Right lobe of liver (tissue), 6 donors: ENCODE measurements at regions not wholly inside any gene's neighbourhood (a gene's known extent, or its start where the extent isn't known, plus 50 kb on each side); places are given as distances from the start of the nearest gene placed in this dataset.

Source experiments
- ATAC-seq, 4 donors: fragments of 200-7000 bp; cut with Tn5 transposase; one replicate each; pipeline ENCODE4 v1.9.1; 2020; ENCODE audit warnings: mild to moderate bottlenecking in 4 of 4, moderate library complexity in 4 of 4
- DNase-seq, 3 donors: peaks; one replicate each; pipeline ENCODE4 v3.0.0-alpha.2; 2020
- H3K27ac ChIP-seq, 3 donors: fragments of 200-600 bp; one replicate each; pipeline ENCODE4 v1.8.0; 2022
- H3K27me3 ChIP-seq, 2 donors: fragments of 200-600 bp; one replicate each; pipeline ENCODE4 v1.8.0; 2022
- H3K36me3 ChIP-seq, 4 donors: fragments of 200-600 bp; sonication (generic) in 1 of 4; one replicate each; pipeline versions ENCODE4 v1.5.1 to v1.8.0; 2017 to 2022; ENCODE audit warnings: control low read depth in 1 of 4
- H3K4me1 ChIP-seq, 4 donors: fragments of 200-600 bp; sonication (generic) in 1 of 4; one replicate each; pipeline versions ENCODE4 v1.5.1 to v1.8.0; 2017 to 2022; ENCODE audit warnings: control low read depth in 1 of 4
- H3K4me3 ChIP-seq, 3 donors: fragments of 200-600 bp; one replicate each; pipeline ENCODE4 v1.8.0; 2022
- H3K9me3 ChIP-seq, 4 donors: fragments of 200-600 bp; sonication (generic) in 1 of 4; one replicate each; pipeline versions ENCODE4 v1.5.1 to v1.8.0; 2017 to 2022; ENCODE audit warnings: control low read depth in 1 of 4
- CTCF ChIP-seq, 4 donors: fragments of 200-600 bp in 3 of 4; fragments of 450-650 bp in 1 of 4; IDR thresholded peaks; one replicate each; pipeline versions ENCODE4 v1.5.1 to v1.8.0; 2016 to 2022; ENCODE audit warnings: antibody characterized with exemption in 4 of 4, mild to moderate bottlenecking in 2 of 4
- POLR2A ChIP-seq: fragments of 450-650 bp; IDR thresholded peaks from one replicate; pipeline ENCODE4 v1.6.1; 2017; ENCODE audit warnings: antibody characterized with exemption, mild to moderate bottlenecking
- WGBS: methylation state at CpG from one replicate; pipeline ENCODE4 v1.1.6; 2018; ENCODE audit warnings: low coverage, low lambda C conversion rate; ENCODE audit not compliant: insufficient coverage; ENCODE audit errors: missing lambda C conversion rate; 5-methylcytosine and 5-hydroxymethylcytosine counted together
- intact Hi-C, 2 donors: fragments of 100-400 bp; cut with DNase I; formaldehyde crosslinking; loops; one replicate each; pipeline versions ENCODE4 v1.11.2 to v1.14.1; 2022
- donor health status: DM: no; HTN: yes; CAD: no.
- donor health status: DM: no; HTN: no; CAD: no.
- donor health status: DM: no; HTN: no; CAD: no.
- donor health status: DM: no; HTN: yes; CAD: no.
- donor health status: DM: no; HTN: yes; CAD: no.

GRCh38 chr1:198932351-198932991 lies 293.6 kb downstream of the PTPRC start:
- WGBS, result 48% methylated on average over 6 of the region's 6 CpGs
- H3K4me3 ChIP-seq, result no peak overlapping the region

DNA sequence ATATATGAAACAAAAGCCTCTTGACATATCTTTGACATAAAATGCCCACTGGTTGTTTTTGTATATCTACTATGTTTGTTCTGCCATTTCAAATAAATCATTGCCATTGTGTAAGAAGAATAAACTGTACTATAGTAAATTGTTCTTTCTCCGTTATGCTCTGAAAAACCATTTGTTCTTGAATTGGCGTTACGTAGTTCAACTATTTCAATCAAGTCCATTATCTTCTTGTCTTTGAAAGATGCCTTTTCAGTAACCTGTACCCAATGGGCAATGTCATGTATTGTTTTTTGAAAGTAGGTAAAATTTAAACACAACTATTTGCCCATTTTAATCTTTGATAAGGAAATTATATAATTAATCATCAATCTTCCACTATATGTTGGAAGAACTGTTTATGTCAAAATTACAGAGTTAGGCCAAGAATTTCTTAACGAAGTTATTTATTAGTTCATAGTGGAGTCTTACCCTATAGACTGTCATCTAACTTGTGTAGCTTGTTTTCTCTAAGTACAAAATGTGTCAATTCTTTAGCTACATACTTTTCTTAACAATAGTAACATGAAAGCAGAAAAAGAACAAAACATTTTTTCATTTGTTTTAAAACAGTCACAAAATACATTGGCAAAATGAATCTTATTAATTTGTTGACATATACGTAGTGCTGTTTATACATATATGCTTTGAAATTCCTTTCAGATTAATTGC lies 294.8 kb downstream of the PTPRC start:
- Histone ChIP-seq H3K4me3 (no peak overlapping the region), H3K36me3 (no peaks in the 10 kb centered on the region), H3K27ac (peak overlapping the region in 1 of 3 donors; percentile 0), H3K9me3 (no peaks in the 10 kb centered on the region), H3K27me3 (no peaks in the 10 kb centered on the region), H3K4me1 (no peaks in the 10 kb centered on the region)
- ATAC-seq (no peak), DNase-seq (no peak)
- WGBS, result 45% methylated on average over 5 of the region's 5 CpGs
- TF ChIP-seq POLR2A (no peak), CTCF (IDR thresholded peaks at IDR 0.05) (no peak)
- intact Hi-C loops, result no loop called here

More at GRCh38 chr1:198932351-198932991, 293.6 kb downstream of the PTPRC start:
- TF ChIP-seq CTCF (IDR thresholded peaks at IDR 0.05), result no peak
- no peak for TF ChIP-seq POLR2A
- ATAC-seq, result no peak
- no peak overlapping the region for H3K27ac ChIP-seq
- intact Hi-C loops, result no loop called here
- H3K4me1 ChIP-seq, result no peaks in the 10 kb centered on the region
- DNase-seq, result no peak
- H3K36me3 ChIP-seq, result no peaks in the 10 kb centered on the region
- H3K27me3 ChIP-seq, result no peaks in the 10 kb centered on the region
- no peaks in the 10 kb centered on the region for H3K9me3 ChIP-seq

DNA sequence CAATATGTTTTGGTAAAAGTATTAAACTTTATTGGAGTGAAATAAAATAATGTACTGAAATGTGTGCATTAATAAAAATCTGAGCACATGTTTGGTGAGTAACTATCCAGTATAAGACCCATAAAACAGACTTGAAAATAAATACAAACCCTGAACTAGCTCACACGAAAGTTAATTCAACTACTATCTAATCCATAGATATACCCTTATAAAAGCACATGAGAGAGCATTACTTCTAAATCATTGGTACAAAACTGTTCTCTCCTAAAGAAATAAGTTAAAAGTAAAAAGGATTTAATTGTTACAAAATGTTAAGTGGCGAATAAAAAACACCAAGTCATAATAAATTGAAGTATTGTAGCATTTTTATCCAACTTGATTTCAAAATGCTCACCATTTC lies 295.6 kb downstream of the PTPRC start:
- Histone ChIP-seq H3K9me3 (no peaks in the 10 kb centered on the region), H3K36me3 (no peaks in the 10 kb centered on the region), H3K4me3 (no peak overlapping the region), H3K27ac (peak overlapping the region in 1 of 3 donors; percentile 5), H3K27me3 (no peaks in the 10 kb centered on the region), H3K4me1 (no peaks in the 10 kb centered on the region)
- TF ChIP-seq CTCF (IDR thresholded peaks at IDR 0.05) (no peak), POLR2A (no peak)
- DNase-seq (no peak), ATAC-seq (no peak)
- intact Hi-C loops, result no loop called here
- WGBS, result 39% methylated on average over 2 of the region's 2 CpGs

DNA sequence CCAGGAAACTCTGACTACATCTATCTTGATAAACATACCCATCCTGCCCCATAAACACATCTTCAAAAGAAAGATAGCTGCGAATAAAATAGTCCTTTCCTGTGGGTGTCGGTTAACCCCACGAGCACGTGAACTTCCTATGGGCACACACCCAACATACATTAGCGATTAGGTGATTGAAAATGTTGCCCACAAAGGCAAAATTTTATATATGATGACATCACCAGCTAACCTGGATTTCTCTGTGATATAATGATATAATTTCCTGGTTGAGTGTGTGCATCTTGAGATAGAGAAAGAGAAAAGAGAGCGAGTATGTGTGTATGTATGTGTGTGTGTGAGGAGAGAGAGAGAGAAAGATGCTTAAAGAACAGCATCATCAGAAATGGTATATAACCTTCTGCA lies 296.1 kb downstream of the PTPRC start:
- H3K4me3 ChIP-seq, result peak overlapping the region in 1 of 3 donors; percentile 51
- H3K4me1 ChIP-seq, result no peaks in the 10 kb centered on the region
- 32% methylated on average over 6 of the region's 6 CpGs for WGBS
- H3K27me3 ChIP-seq, result no peaks in the 10 kb centered on the region
- ATAC-seq (peak in 1 of 4 donors; percentile 2), DNase-seq (no peak)
- H3K36me3 ChIP-seq, result no peaks in the 10 kb centered on the region
- TF ChIP-seq CTCF (IDR thresholded peaks at IDR 0.05) (no peak), POLR2A (no peak)
- no peaks in the 10 kb centered on the region for H3K9me3 ChIP-seq
- intact Hi-C loops, result no loop called here
- peak overlapping the region in 2 of 3 donors; percentile 5 to 64 for H3K27ac ChIP-seq
